ENCODE measurements at regions not wholly inside any gene's neighbourhood (a gene's known extent, or its start where the extent isn't known, plus 50 kb on each side); places are given as distances from the start of the nearest gene placed in this dataset.

- TF ChIP-seq CTCF (conservative IDR thresholded peaks at IDR 0.05; ENCODE audit: low read depth, low read length), result no peak
- no peak for TF ChIP-seq EZH2 (IDR thresholded peaks at IDR 0.05; ENCODE audit: borderline replicate concordance, low read depth, low read length, poor library complexity, severe bottlenecking)
These were observed 168.1 kb downstream of the PCDH17 start for GRCh38 chr13:57799624-57800023.

Data from A673 (cell line).